GM20431 (cell line): ENCODE measurements at regions not wholly inside any gene's neighbourhood (a gene's known extent, or its start where the extent isn't known, plus 50 kb on each side); places are given as distances from the start of the nearest gene placed in this dataset.

Experiments
- in situ Hi-C: fragments of 300-500 bp; cut with MseI, MboI; formaldehyde crosslinking; loops from one replicate; pipeline ENCODE4 v1.15.0; 2020; ENCODE audit warnings: low sequenced_read_pairs; ENCODE audit not compliant: unreplicated experiment

DNA sequence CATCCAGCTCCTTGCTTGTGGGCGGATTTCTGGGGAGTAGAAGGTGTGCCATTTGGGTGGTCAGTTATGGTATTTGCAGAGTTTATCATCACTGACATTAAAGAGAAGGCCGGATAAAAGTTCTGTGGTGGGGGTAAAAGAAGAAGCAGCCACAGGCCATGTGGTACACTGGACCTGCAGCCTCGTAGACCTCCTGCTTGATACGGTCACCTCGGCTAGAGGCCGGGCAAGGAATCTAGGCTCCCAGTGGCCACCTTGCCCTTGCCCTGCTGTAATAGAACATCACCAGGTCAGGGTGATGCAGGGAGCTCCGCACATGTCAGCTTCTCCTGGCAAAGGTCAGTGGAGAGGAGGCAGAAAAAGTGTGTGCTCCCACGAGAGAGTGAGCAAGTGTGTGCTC is 376.1 kb upstream of the IRX4 start:
- in situ Hi-C loops = no loop called here

DNA sequence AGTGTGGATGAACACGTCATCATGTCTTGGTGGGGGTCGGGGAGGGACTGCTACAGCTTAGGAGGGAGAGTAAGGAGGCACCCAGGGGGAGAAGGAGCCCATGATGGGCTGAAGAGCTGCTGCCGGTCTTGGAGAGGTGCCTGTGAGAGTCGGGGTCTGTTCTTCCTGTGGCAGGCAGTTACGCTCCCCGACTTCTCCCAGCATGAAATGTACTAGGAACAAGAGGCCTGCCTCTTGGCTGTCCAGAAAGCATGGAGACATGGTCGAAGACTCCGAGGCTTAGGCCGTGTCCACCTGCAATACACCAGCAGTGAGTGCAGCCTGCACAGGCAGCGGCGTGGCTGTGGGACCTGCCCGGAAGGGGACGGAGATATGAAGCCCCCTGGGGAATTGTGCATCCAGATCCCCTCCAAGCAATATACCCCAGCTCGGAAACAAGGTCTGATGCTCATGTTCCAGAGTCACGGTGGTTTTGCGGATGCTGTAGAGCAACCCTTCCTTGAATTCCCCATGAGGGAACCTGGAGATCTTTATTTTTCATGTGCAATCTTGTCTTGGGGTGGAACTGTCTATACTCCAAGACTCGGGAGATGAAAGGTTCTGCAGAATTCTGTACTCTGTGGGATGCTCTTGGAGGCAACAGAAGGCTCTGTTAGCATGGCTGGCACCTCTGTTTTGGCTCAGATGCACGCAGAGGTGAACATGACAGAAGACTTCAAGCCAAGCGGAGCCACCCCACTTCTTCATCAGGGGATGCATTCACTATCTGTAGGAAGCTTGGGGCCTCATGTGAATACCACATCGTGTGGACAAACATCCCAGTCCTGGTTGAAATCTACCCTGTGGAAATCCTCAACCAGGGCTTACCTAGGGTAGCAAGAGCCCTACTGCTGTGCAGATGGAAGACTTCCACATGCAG is 374.9 kb upstream of the IRX4 start:
- in situ Hi-C loops = no loop called here

DNA sequence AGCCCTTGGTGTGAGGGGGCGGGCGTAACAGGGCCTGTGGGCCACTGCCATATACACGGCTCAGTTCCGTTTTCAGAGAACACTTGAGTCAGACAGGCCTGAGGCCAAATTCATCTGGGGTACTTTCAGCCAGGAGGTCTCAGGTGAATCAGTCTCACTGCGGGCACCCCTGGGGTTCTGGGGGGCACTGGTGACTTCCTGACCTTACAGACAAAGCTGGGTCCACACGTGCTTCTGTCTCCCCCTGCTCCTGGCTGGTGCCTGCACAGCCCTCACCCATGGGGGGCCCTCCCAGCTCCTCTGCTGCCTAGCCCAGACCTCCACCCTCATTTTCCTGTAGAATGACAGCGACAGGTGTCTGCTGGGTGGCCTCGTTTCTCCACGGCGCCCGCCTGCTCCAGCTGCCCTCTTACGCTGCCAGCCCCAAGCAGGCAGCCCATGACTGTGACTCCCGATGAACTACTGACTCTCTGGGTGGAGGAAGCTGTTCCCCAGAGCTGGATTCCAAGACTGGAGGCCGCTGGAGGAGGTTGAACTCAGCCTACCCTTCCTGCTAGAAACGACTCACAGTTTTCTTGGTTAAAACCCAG is 374.1 kb upstream of the IRX4 start:
- in situ Hi-C loops = no loop called here

DNA sequence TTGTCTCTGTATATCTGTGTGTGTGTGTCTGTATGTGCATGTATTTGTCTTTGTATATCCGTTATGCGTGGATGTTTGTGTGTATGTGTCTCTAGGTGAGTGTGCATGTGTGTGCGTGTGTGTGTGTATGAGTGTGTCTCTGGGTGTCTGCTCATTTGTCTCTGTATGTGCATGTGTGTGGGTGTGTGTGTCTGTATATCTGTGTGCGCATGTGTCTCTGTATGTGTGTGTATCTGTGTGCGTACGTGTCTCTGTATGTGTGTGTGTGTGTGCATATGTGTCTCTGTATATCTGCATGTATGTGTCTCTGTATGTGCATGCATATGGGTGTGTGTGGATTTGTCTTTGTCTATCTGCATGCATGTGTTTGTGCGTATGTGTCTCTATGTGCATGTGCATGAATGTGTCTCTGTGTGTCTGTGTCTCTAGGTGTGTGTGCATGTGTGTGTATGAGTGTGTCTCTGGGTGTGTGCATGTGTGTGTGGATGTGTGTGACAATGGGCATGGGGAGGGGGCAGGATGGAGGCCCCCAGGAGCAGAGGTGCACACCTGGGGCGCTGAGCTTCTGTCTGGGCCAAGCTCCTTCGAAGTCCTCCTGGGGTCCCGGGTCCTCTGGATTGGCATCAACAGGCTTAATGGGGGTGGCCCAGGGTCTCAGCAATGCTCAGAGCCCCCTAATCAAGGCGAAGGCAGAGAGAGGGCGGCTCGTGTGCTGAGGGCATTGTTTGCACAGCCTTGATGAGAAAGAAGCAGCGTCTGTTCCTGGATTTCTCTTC is 373.4 kb upstream of the IRX4 start:
- in situ Hi-C loops = no loop called here

DNA sequence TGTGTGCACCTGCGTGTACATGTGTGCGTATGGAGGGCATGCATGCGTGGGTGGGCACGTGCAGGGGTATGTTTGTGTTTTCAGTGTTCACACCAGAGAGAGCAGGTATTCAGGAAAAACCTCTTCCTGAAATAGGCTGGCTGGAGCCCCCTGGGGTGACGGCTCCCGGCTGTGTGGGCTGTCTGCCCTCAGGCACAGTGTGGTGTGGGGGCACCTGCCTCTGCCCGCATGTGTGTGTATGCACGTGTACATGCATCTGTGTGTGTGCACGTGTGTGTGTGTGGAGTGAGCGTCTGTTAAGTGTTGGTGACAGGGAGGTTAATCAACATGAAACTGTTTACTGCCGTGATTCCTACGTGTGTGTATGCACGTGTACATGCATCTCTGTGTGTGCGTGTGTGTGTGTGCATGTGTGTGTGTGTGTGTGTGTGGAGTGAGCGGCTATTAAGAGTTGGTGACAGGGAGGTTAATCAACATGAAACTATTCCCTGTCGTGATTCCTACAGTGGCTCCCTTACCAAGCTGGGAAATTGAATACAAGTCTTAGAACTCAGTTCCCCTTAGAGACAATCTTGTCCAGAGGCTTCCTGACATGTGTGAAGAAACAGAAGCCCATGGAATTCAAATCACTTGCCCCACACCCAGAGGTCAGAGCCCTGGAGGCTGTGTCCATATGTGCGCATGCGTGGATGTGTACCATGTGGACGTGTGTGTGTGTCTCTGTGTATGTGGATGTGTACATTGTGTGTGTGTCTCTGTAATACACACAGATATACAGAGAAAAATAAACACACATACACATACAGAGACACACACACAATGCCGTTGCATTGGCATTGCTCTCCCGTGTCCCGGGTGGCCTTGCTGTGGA is 372.4 kb upstream of the IRX4 start:
- in situ Hi-C loops = no loop called here

DNA sequence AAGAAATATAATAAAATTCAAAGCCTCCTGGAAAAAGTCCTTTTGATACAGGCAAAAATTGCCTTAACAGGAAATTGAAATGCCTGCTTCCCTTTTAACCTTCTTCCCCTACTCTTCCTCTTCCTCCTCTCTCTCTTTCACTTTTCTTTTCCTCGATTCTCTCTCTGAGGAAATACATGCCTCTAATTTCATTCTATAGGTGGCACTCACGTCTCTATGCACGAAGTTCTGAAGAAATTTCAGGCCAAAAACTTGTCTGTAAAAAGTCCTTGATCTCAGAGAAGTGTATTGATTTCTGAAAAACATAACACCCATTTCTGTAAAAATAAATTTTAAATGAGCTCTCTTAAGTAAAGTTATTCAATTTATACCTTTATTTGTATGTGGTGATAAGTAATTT is 371.7 kb upstream of the IRX4 start:
- in situ Hi-C loops = no loop called here

DNA sequence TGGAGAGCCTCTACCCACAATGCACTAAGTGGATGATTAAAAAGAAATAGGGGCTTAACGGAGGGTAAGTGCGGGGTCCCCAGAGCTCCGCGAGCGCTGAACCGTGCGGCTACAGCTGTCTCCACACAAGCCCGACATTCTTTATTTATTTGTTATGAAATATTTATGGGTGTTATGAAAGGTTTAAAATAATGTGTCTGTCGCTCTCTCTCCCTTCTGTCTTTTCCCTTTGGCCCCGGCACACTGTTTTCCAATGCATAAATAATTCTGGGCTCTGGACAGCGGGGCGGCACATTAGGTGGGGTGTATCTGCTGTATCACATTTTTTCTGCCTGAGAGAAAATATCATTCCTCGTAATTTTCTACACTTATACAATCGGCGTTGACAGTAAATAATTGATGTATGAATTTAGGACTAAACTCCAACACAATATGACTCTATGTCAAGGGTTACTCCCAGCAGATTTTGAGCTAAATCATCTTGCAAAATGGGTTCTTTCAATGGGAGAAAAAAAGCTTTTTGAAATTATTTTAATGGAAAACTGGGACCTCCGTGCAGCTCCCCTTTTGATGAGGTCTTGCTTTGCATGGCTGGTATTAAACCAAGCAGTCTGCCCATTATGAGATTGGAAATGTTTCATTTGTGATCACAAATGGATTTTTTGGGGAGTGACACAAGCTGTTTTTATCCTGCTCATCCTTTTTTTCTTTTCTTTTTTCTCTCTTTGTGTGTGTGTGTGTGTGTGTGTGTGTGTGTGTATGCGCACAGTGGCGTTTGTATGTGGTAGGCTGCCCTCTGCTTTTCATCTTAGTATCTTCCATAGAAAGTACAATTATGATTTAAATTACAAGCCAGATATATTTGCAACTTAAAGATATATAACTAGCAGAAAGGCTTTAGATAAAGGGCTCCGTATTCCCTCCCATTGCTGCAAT is 370.6 kb upstream of the IRX4 start:
- in situ Hi-C loops = no loop called here

DNA sequence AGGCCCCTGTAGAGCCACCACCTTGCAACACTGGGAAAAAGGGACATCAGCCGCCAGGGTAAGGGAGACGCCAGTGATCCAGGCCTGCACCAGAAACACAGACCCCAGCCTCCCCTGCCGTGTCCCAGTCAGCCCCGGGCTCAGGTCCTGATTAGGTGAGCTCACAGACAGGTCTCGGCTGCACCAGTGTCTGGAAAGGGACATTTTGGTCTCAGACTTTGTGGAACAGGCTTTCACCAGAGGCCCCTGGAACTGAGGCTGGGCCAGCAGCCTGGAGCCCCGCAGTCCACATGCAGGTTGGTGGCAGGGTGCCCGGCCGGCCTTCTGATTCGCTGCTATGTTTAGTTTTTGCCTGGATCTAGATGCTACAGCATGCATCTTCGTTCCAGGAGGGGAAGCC is 369.0 kb upstream of the IRX4 start:
- in situ Hi-C loops = no loop called here

DNA sequence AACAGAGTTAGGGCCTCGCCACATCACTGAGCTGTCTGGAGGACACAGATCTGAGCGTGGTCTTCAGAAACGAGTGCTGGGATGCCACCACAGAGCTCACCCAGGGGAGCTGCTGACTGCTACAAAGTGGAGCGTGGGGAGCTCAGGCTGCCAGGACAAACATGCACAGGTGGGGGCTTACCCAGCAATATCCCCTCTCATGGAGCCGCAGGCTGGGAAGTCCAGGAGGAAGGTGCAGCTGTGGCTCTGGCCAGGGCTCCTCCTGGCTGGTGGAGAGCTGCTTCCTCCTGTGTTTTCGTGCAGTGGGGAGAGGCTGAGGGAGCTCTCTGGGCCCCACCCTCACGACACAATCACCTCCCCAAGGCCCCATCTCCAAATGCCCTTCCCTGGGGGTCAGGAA is 368.6 kb upstream of the IRX4 start:
- in situ Hi-C loops = no loop called here

DNA sequence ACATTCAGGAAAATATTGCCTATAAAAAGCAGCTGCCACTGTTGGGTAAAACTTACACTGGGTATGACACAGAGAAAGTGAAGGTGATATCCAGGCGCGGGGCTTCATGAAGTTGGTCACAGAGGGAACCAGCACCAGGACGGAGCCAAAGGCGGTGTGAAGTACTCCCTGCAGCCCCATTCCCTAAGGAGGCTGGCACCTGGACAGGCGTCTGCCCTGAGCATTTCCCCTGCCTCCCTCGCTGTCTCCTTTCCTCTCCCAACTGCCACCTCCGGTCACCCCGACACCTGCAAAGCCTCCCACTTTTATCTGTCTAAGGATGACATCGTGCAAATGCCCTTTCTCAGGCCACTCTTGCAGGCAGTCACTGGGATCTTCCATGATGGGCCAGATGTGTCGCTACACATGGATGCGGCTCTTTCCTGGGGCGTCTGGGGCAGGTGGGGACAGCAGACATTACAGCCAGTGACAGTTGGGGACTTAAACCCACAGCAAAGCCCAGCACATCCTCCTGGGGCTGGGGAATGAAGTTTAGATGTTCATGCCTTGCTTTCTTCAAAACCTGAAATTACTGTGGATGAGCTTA is 367.7 kb upstream of the IRX4 start:
- in situ Hi-C loops = no loop called here

DNA sequence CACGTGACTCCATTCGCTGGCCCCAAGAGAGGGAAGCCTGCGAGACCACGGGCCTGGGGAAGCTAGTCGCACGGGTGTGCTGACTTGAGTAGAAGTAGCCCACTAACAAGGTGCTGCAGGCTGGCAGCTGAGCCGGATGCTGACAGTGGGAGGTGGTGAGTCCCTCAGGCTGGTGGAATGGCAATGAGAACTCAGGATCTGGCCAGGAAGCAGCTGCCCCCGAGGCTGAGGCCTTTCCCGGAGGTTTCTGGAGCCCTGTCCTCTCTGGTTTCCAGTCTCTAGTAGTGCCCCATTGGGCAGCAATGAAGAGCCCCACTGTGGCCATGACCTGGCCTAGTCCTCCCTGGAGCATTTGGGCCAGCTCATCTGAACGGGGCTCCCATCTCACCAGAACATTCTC is 366.7 kb upstream of the IRX4 start:
- in situ Hi-C loops = no loop called here

DNA sequence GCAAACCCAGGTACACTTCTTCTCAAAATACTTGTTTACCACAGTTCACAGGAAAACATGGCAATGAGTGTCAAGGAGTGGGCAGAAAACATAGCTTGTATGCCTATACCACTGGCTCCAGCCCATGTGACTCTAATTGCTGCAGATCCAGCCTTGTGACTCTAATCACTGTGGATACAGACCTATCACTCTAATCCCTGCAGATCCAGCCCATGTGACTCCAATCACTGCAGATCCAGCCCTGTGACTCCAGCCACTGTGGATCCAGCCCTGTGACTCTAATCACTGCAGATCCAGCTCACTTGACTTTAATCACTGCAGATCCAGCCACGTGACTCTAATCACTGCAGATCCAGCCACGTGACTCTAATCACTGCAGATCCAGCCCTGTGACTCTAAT is 366.3 kb upstream of the IRX4 start:
- in situ Hi-C loops = no loop called here

DNA sequence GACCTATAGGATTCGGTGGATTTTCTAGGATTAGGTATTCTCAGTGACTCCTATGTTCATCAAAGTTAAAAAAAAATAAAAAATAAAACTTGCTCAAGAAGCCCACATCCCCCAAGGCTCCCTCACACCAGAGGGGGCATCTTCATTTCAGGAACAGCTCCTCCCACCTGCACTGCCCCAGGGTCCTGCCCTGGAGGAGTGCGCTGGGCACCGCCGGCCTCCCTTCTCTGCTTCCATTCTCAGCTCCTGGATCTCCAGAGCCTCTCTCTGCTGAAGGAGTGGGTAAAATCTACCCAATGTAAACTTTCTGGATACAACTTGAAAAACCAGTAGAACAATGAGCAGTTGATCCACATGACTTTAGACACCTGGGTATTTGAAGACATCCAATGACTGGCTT is 359.8 kb upstream of the IRX4 start:
- in situ Hi-C loops = no loop called here

DNA sequence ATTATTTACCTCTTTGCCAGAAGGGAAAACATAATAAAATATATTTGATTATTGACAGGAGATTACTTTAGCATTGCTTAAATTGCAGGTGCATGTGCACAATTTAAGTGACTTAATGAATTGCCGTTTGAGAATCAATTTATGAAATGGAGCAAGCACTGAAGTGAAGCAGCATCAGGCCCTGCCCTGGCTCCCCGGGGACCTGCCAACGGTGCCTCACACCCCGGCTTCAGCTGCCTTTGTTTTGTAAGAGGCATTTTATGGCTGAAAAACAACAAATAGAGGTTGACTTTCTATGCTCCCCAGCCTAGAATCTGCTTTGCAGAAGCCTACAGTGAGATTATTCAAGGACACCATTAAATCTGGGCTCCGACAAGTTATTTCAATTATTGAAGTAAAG is 359.1 kb upstream of the IRX4 start:
- in situ Hi-C loops = no loop called here

DNA sequence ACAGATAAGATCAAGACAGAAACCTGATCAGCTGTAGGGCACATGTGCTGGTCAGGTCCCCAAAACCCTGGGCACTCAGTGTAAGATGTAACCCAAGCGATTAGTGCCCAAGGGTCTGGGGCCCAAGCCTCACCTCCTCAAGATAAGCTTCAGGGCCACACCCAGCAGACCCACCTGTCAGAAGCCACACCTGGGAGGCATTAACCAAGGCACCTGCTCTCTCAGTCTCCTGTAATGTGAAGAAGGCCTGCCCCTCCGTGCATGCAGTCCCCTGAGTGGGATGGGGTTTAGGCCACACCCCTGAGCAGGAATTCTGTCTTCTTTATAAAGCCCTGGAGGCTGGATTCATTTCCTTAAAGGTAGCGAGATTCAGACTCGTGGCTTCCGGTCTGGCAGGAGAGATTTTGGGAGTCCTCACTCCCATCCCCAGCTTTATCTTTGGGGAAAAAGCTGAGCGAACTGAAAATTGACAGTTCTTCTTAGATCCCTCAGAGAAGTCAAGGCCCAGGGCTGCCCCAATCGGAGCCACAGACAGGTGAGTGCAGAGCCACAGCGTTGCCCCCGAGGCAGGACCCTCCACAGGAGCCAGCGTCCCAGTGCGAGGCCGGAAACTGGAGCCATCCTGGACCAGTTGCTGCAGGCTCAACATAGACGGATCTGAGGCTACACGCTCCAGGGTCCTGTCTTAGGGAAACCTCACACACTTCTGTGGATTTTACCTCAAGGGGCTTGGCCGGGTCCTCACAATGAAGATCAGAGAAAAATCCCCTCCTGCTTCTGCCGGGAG is 357.6 kb upstream of the IRX4 start:
- in situ Hi-C loops = no loop called here

DNA sequence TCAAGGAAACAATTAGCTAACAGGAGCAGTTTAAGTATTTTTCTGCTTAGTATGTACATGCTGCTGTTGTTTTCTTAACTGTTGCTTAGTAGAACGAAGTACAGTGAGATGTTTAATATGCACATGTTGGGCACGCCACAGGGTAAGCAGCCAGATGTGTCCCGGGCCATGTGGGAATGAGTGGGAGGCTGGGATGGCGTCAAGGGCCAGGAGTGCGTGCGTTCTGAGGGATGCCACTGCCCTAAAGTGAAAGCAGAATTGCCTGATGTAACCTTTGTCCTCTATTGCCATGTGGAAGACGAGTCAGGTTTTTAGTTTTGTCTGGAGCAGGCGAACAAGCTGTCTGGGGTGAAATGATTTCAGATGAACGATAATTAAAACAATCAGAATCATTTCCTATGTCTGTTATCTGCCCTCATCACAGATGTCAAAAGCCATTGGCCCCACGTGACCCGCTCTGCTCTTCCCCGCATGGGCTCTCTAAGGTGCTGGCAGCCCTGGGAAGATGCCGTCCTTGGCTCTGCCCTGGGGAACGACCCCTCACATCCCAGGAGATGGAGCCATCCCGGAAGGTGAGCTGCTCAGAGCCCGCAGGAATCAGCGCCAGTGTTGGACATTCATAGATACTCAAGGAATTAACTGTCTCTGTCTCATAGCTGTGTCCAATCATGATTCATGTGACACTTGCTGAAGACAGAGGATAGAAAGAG is 356.6 kb upstream of the IRX4 start:
- in situ Hi-C loops = no loop called here

DNA sequence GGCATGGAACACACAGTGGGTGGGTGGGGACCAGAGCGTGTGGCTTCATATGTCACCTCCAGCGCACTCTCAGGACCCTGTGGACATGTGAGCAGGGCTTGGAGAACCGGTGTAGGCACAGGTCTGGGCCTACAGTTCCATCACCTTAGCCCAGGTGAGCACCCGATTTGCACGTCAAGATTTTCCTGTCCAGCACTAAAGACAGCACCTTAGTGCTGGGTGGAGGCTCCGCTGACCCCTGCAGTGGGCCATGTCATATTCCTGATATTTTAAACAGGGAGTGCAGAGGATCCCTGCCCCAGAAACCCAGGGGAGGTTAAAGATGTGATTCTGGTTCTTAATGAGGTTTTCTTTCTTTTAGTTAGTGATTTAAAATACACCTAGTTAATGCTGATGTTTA is 356.0 kb upstream of the IRX4 start:
- in situ Hi-C loops = no loop called here
